IMR-90 (cell line): ENCODE measurements at regions not wholly inside any gene's neighbourhood (a gene's known extent, or its start where the extent isn't known, plus 50 kb on each side); places are given as distances from the start of the nearest gene placed in this dataset.

Experiments used
- ATAC-seq: fragments of 200-7000 bp; cut with Tn5 transposase; 2 replicates; pipeline ENCODE4 v1.9.1; 2020; ENCODE audit warnings: low read depth, mild to moderate bottlenecking, moderate library complexity
- BruUV-seq: library from RNA; stranded (reverse); fragments of 400-500 nt; replicated peaks from 2 replicates; lab custom pipeline; 2021; lab: Mats Ljungman, UMichigan
- CTCF ChIA-PET: fragments of 300-600 bp; formaldehyde crosslinking; extraction: SDS; loops from one replicate; lab custom pipeline; 2021; ENCODE audit warnings: antibody characterized with exemption; lab: Yijun Ruan, JAX
- POLR2A ChIA-PET: fragments of 300-600 bp; sonication (Branson Sonifier 250); formaldehyde crosslinking; loops from one replicate; lab custom pipeline; 2022; ENCODE audit warnings: antibody characterized with exemption; ENCODE audit not compliant: unreplicated experiment; lab: Charles Lee
- DNase-seq: peaks from one replicate; pipeline ENCODE4 v3.0.0; 2013
- H2AFZ ChIP-seq: replicated peaks from 2 replicates; pipeline ENCODE3; 2013; ENCODE audit warnings: low read length, mild to moderate bottlenecking; ENCODE audit not compliant: poor library complexity
- H2AK5ac ChIP-seq: 2 replicates; pipeline ENCODE4 v1.6.1; 2013; ENCODE audit warnings: low read depth, low read length, inconsistent platforms
- H2AK9ac ChIP-seq: replicated peaks from 2 replicates; pipeline ENCODE3; 2013; ENCODE audit warnings: mild to moderate bottlenecking, low read depth, low read length, moderate library complexity; ENCODE audit not compliant: poor library complexity
- H2BK120ac ChIP-seq: 2 replicates; pipeline ENCODE4 v1.6.1; 2013; ENCODE audit warnings: low read depth, low read length, inconsistent platforms
- H2BK15ac ChIP-seq: 3 replicates; pipeline ENCODE4 v1.6.1; 2013; ENCODE audit warnings: low read depth, low read length, inconsistent platforms
- H2BK20ac ChIP-seq: 2 replicates; pipeline ENCODE4 v1.6.1; 2013; ENCODE audit warnings: low read depth, mild to moderate bottlenecking, inconsistent platforms, low read length, moderate library complexity
- H2BK5ac ChIP-seq: 2 replicates; pipeline ENCODE4 v1.6.1; 2013; ENCODE audit warnings: mild to moderate bottlenecking, low read depth, low read length, inconsistent platforms; ENCODE audit not compliant: poor library complexity, severe bottlenecking
- H3K14ac ChIP-seq: replicated peaks from 2 replicates; pipeline ENCODE4 v1.6.1; 2013; ENCODE audit warnings: low read depth, low read length, inconsistent platforms
- H3K18ac ChIP-seq: 2 replicates; pipeline ENCODE4 v1.6.1; 2013; ENCODE audit warnings: low read depth, low read length, control low read depth
- H3K23ac ChIP-seq: 2 replicates; pipeline ENCODE4 v1.6.1; 2013; ENCODE audit warnings: low read depth, low read length, inconsistent platforms
- H3K27ac ChIP-seq: 2 replicates; pipeline ENCODE4 v1.5.1; 2013; ENCODE audit warnings: mild to moderate bottlenecking, control low read depth, low read length; ENCODE audit not compliant: insufficient read depth
- H3K27me3 ChIP-seq: 2 replicates; pipeline ENCODE4 v1.6.1; 2013; ENCODE audit warnings: low read length; ENCODE audit not compliant: control insufficient read depth, insufficient read depth
- H3K36me3 ChIP-seq: 2 replicates; pipeline ENCODE4 v1.6.1; 2013; ENCODE audit warnings: low read length, mixed read lengths; ENCODE audit not compliant: control insufficient read depth, insufficient read depth
- H3K4ac ChIP-seq: 2 replicates; pipeline ENCODE4 v1.6.1; 2013; ENCODE audit warnings: low read depth, low read length, inconsistent platforms
- H3K4me1 ChIP-seq: 2 replicates; pipeline ENCODE4 v1.6.1; 2013; ENCODE audit warnings: low read length, mixed read lengths; ENCODE audit not compliant: control insufficient read depth, insufficient read depth
- H3K4me2 ChIP-seq: 2 replicates; pipeline ENCODE4 v1.6.1; 2013; ENCODE audit warnings: low read depth, mild to moderate bottlenecking, control low read depth, low read length, moderate library complexity
- H3K4me3 ChIP-seq: 2 replicates; pipeline ENCODE4 v1.5.1; 2013; ENCODE audit warnings: low read depth, mild to moderate bottlenecking, control low read depth, low read length, moderate library complexity; ENCODE audit not compliant: insufficient read depth
- H3K56ac ChIP-seq: 2 replicates; pipeline ENCODE4 v1.6.1; 2013; ENCODE audit warnings: low read length, inconsistent platforms; ENCODE audit not compliant: insufficient read depth; ENCODE audit errors: extremely low read depth
- H3K79me1 ChIP-seq, 2 experiments: 2 replicates each; pipeline ENCODE4 v1.6.1; 2013; ENCODE audit warnings: low read length in 2 of 2, inconsistent platforms in 1 of 2, low read depth in 1 of 2
- H3K9ac ChIP-seq: 2 replicates; pipeline ENCODE4 v1.6.1; 2013; ENCODE audit warnings: low read depth, low read length, control low read depth
- H3K9me1 ChIP-seq: 2 replicates; pipeline ENCODE4 v1.6.1; 2013; ENCODE audit warnings: low read length, inconsistent platforms; ENCODE audit not compliant: insufficient read depth
- H3K9me3 ChIP-seq: 2 replicates; pipeline ENCODE4 v1.6.1; 2013; ENCODE audit warnings: low read length; ENCODE audit not compliant: control insufficient read depth, insufficient read depth
- H4K20me1 ChIP-seq: 2 replicates; pipeline ENCODE4 v1.6.1; 2013; ENCODE audit warnings: low read length, inconsistent platforms; ENCODE audit not compliant: insufficient read depth
- H4K5ac ChIP-seq: 2 replicates; pipeline ENCODE4 v1.6.1; 2013; ENCODE audit warnings: mild to moderate bottlenecking, low read depth, low read length, control low read depth
- H4K8ac ChIP-seq, 2 experiments: 2 replicates each; pipeline ENCODE4 v1.6.1; 2013; ENCODE audit warnings: low read depth in 2 of 2, low read length in 2 of 2, control low read depth in 1 of 2, inconsistent platforms in 1 of 2
- H4K91ac ChIP-seq: 2 replicates; pipeline ENCODE4 v1.6.1; 2013; ENCODE audit warnings: low read depth, low read length, inconsistent platforms; ENCODE audit not compliant: insufficient read depth
- BHLHE40 ChIP-seq: fragments of 150-350 bp; IDR thresholded peaks from 2 replicates; pipeline ENCODE4 v1.6.1; 2016; ENCODE audit warnings: mild to moderate bottlenecking, low read depth, low read length
- CHD1 ChIP-seq: IDR thresholded peaks from 2 replicates; pipeline ENCODE4 v1.6.1; 2012; ENCODE audit warnings: low read depth, low read length, improper control_type of control experiment
- RAD21 ChIP-seq: IDR thresholded peaks from 2 replicates; pipeline ENCODE4 v1.6.1; 2012; ENCODE audit warnings: low read length, improper control_type of control experiment
- WGBS, 2 experiments: methylation state at CpG; one replicate each; pipeline versions ENCODE4 v1.1.5 to v1.1.7; 2013; ENCODE audit warnings: missing lambda C conversion rate in 2 of 2; ENCODE audit not compliant: insufficient read length in 1 of 2; ENCODE audit errors: extremely low coverage in 2 of 2; 5-methylcytosine and 5-hydroxymethylcytosine counted together
- dilution Hi-C: fragments of 300-500 bp; cut with HindIII; formaldehyde crosslinking; loops from one replicate; pipeline ENCODE4 v1.14.3; 2018; ENCODE audit warnings: low sequenced_read_pairs; ENCODE audit not compliant: unreplicated experiment
- in situ Hi-C: fragments of 300-500 bp; cut with MboI; formaldehyde crosslinking; loops from 3 replicates; pipeline ENCODE4 v1.14.3; 2019; ENCODE audit warnings: low sequenced_read_pairs, inconsistent platforms, mixed read lengths
- intact Hi-C: fragments of 100-400 bp; cut with micrococcal nuclease; formaldehyde crosslinking; loops from 2 replicates; pipeline ENCODE4 v1.10.0; 2022
- TF ChIP-seq, protein P1 (sequence below): fragments of 150-350 bp; IDR thresholded peaks from 2 replicates; pipeline ENCODE4 v1.6.1; 2016; ENCODE audit warnings: low read depth, mild to moderate bottlenecking, low read length, moderate library complexity, borderline replicate concordance
- TF ChIP-seq, protein P2 (sequence below): conservative IDR thresholded peaks from 2 replicates; pipeline ENCODE4 v1.5.1; 2012; ENCODE audit warnings: mild to moderate bottlenecking, low read depth, low read length, improper control_type of control experiment

DNA sequence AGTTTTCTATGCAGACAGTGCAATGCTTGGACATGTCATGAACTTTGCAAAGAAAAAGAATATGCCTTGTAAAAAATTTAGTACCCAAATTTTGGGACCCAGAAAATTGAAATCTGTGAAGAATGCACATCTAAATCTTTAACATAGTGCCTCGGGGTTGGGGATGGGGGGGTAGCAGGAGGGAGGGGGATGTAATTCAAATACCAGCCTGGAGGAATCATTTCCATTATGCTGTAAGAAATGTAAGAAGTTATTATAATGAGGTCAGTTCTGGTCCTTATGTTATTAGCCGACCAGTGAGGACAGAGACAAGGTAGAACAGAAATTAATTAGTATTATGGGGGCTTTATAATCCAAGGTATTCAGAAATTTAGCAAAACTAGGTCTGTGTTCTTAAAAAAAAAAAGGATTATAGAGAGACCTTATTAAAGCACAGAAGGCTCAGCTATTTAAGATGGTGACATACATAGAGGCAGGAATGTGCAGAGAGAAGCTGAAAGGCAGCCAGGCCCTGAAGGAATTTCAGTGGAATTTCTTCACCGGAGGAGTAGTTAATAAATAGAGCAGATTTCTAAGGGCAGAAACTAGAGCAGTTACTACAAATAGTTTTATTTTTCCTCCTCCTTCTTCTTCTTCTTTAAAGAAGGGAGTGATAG is 89.0 kb upstream of the RBMS1 start:
- H3K9me3 ChIP-seq: no peaks in the 10 kb centered on the region
- peak overlapping the region; percentile 70; the same call in 1 of the 2 replicates for H2BK20ac ChIP-seq
- no peak overlapping the region for H3K4me3 ChIP-seq
- CTCF ChIA-PET: interaction anchor here (0.5 to 0.7 kb wide), 5 partner anchors 95 to 776 kb away, joined by 3 to 4 read pairs (median 4); no protein-coding TSS in a partner anchor
- peak overlapping the region; percentile 67; the same call in 1 of the 2 replicates for H2BK120ac ChIP-seq
- H3K4ac ChIP-seq: 0 out of 2 replicates have a peak overlapping the region, but pooled peaks have one; percentile 27
- H3K27me3 ChIP-seq: no peaks in the 10 kb centered on the region
- H4K5ac ChIP-seq: peak overlapping the region; percentile 55
- in situ Hi-C loops: no loop called here
- H2AK5ac ChIP-seq: no peak overlapping the region
- 0 out of 2 replicates have a peak overlapping the region, but pooled peaks have one; percentile 14 for H4K91ac ChIP-seq
- BruUV-seq: no TSS peak
- DNase-seq: peak; percentile 75
- H2AK9ac ChIP-seq: no peak overlapping the region
- H3K9ac ChIP-seq: peak overlapping the region; percentile 15; the same call in 1 of the 2 replicates
- dilution Hi-C loops: no loop called here
- H2BK5ac ChIP-seq: peak overlapping the region; percentile 91
- peak overlapping the region; percentile 70; the same call in 1 of the 2 replicates for H3K27ac ChIP-seq
- peaks cover 18% of the 10 kb centered on the region for H3K4me1 ChIP-seq
- peaks cover 20% of the 10 kb centered on the region for H3K9me1 ChIP-seq
- no peak overlapping the region for H2BK15ac ChIP-seq
- no peaks in the 10 kb centered on the region for H4K20me1 ChIP-seq
- POLR2A ChIA-PET: interaction anchor here (0.6 kb wide), 2 partner anchors 23 to 229 kb away, joined by 6 to 11 read pairs; no protein-coding TSS in a partner anchor
- peak overlapping the region in 1 of 2 experiments; percentile 48; a peak in 1 of 4 replicates for H4K8ac ChIP-seq
- H3K79me1 ChIP-seq: peaks cover 0 to 3% of the 10 kb centered on the region in 2 experiments; a peak in 1 of 4 replicates
- intact Hi-C loops: loop anchor here (2.0 to 10.0 kb wide), 4 partner anchors 90 to 390 kb away; partner anchors contain the start of gene RBMS1
- TF ChIP-seq CHD1 (no peak), RAD21 (no peak), BHLHE40 (no peak)
- TF ChIP-seq, protein P1, sequence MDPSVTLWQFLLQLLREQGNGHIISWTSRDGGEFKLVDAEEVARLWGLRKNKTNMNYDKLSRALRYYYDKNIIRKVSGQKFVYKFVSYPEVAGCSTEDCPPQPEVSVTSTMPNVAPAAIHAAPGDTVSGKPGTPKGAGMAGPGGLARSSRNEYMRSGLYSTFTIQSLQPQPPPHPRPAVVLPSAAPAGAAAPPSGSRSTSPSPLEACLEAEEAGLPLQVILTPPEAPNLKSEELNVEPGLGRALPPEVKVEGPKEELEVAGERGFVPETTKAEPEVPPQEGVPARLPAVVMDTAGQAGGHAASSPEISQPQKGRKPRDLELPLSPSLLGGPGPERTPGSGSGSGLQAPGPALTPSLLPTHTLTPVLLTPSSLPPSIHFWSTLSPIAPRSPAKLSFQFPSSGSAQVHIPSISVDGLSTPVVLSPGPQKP: no peak
- TF ChIP-seq, protein P2, sequence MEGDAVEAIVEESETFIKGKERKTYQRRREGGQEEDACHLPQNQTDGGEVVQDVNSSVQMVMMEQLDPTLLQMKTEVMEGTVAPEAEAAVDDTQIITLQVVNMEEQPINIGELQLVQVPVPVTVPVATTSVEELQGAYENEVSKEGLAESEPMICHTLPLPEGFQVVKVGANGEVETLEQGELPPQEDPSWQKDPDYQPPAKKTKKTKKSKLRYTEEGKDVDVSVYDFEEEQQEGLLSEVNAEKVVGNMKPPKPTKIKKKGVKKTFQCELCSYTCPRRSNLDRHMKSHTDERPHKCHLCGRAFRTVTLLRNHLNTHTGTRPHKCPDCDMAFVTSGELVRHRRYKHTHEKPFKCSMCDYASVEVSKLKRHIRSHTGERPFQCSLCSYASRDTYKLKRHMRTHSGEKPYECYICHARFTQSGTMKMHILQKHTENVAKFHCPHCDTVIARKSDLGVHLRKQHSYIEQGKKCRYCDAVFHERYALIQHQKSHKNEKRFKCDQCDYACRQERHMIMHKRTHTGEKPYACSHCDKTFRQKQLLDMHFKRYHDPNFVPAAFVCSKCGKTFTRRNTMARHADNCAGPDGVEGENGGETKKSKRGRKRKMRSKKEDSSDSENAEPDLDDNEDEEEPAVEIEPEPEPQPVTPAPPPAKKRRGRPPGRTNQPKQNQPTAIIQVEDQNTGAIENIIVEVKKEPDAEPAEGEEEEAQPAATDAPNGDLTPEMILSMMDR: 0 out of 2 replicates have a peak, but pooled peaks have one; percentile 2
- H3K4me2 ChIP-seq: peak overlapping the region; percentile 52
- H3K36me3 ChIP-seq: no peaks in the 10 kb centered on the region
- peak overlapping the region; percentile 80 for H3K18ac ChIP-seq
- no peak overlapping the region for H2AFZ ChIP-seq
- no peak overlapping the region for H3K56ac ChIP-seq
- peak; percentile 81 for ATAC-seq
- no CpG with 5 or more reads among the region's 3 CpGs for WGBS, 2 experiments
- no peak overlapping the region for H3K14ac ChIP-seq
- H3K23ac ChIP-seq: no peak overlapping the region
